Right lobe of liver (tissue), 4 donors: ENCODE measurements at regions not wholly inside any gene's neighbourhood (a gene's known extent, or its start where the extent isn't known, plus 50 kb on each side); places are given as distances from the start of the nearest gene placed in this dataset.

ENCODE experiments used
- CTCF ChIP-seq, 4 donors: fragments of 200-600 bp in 3 of 4; fragments of 450-650 bp in 1 of 4; IDR thresholded peaks; one replicate each; pipeline versions ENCODE4 v1.5.1 to v1.8.0; 2016 to 2022; ENCODE audit warnings: antibody characterized with exemption in 4 of 4, mild to moderate bottlenecking in 2 of 4
- POLR2A ChIP-seq: fragments of 450-650 bp; IDR thresholded peaks from one replicate; pipeline ENCODE4 v1.6.1; 2017; ENCODE audit warnings: antibody characterized with exemption, mild to moderate bottlenecking
- donor health status: DM: no; HTN: no; CAD: no.
- donor health status: DM: no; HTN: no; CAD: no.
- donor health status: DM: no; HTN: yes; CAD: no.

- no peak for TF ChIP-seq CTCF (IDR thresholded peaks at IDR 0.05)
- no peak for TF ChIP-seq POLR2A
These were observed 142.0 kb downstream of the PLS3 start for GRCh38 chrX:115702982-115703381.
